ENCODE measurements at regions not wholly inside any gene's neighbourhood (a gene's known extent, or its start where the extent isn't known, plus 50 kb on each side); places are given as distances from the start of the nearest gene placed in this dataset.

- no peak for TF ChIP-seq TCF7 (IDR thresholded peaks at IDR 0.05; ENCODE audit: borderline replicate concordance)
- TF ChIP-seq ZNF274 (IDR thresholded peaks at IDR 0.05; ENCODE audit: insufficient read depth, insufficient read length): no peak
- no peak for TF ChIP-seq USF2 (IDR thresholded peaks at IDR 0.05; ENCODE audit: borderline replicate concordance, low read depth, low read length)
- TF ChIP-seq PKNOX1 (IDR thresholded peaks at IDR 0.05): no peak
These were observed 239.3 kb downstream of the FBXO15 start for GRCh38 chr18:73908323-73908722.
